Parathyroid adenoma (tissue), 2 donors: ENCODE measurements at regions not wholly inside any gene's neighbourhood (a gene's known extent, or its start where the extent isn't known, plus 50 kb on each side); places are given as distances from the start of the nearest gene placed in this dataset.

Experiments used
- H2AFZ ChIP-seq: fragments of 300-600 bp; sonication (generic); one replicate; pipeline ENCODE4 v1.7.0; 2017; ENCODE audit warnings: antibody characterized with exemption, mild to moderate bottlenecking
- H3K27ac ChIP-seq: fragments of 300-600 bp; sonication (generic); one replicate; pipeline ENCODE4 v1.7.0; 2017
- H3K27me3 ChIP-seq: fragments of 300-600 bp; sonication (generic); one replicate; pipeline ENCODE4 v1.7.0; 2017; ENCODE audit warnings: low read length; ENCODE audit not compliant: control insufficient read depth, insufficient read depth
- H3K36me3 ChIP-seq: fragments of 300-600 bp; sonication (generic); one replicate; pipeline ENCODE4 v1.7.0; 2017; ENCODE audit warnings: low read length; ENCODE audit not compliant: control insufficient read depth, insufficient read depth
- H3K4me1 ChIP-seq: fragments of 300-600 bp; sonication (generic); one replicate; pipeline ENCODE4 v1.7.0; 2017; ENCODE audit warnings: control low read depth
- H3K4me2 ChIP-seq: fragments of 300-600 bp; sonication (generic); one replicate; pipeline ENCODE4 v1.7.0; 2017; ENCODE audit warnings: low read length
- H3K4me3 ChIP-seq: fragments of 300-600 bp; sonication (generic); one replicate; pipeline ENCODE4 v1.7.0; 2017; ENCODE audit warnings: low read depth, low read length
- H3K79me2 ChIP-seq: fragments of 300-600 bp; sonication (generic); one replicate; pipeline ENCODE4 v1.7.0; 2017; ENCODE audit warnings: control low read depth
- H3K9ac ChIP-seq: fragments of 300-600 bp; sonication (generic); one replicate; pipeline ENCODE4 v1.7.0; 2017; ENCODE audit warnings: mild to moderate bottlenecking
- H3K9me3 ChIP-seq: fragments of 300-600 bp; sonication (generic); one replicate; pipeline ENCODE4 v1.7.0; 2017; ENCODE audit warnings: low read length; ENCODE audit not compliant: control insufficient read depth
- TF ChIP-seq, protein P1 (sequence below): fragments of 300-600 bp; sonication (generic); IDR thresholded peaks from one replicate; pipeline ENCODE4 v1.7.0; 2017; ENCODE audit warnings: antibody characterized with exemption, mild to moderate bottlenecking
- donor health status: primary hyperparathyroidism.

DNA sequence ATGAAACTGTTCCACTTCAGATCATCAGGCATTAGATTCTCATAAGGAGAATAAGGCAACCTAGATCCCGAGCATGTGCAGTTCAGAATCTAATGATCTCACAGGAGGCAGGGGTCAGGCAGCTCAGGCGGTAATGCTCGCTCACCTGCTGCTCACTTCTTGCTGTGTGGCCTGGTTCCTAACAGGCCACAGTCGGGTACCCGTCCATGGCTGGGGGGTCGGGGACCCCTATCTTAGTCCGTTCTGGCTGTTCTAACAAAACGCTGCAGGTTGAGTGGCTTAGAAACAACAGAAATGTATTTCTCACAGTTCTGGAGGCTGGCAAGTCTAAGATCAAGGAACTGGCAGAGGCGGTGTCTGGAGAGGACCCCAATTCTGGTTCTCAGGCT is 79.2 kb downstream of the ASB1 start:
- Histone ChIP-seq H3K27ac (no peak overlapping the region), H3K9me3 (no peaks in the 10 kb centered on the region), H3K4me3 (no peak overlapping the region), H3K36me3 (no peaks in the 10 kb centered on the region), H3K4me2 (no peak overlapping the region), H3K9ac (no peak overlapping the region), H3K4me1 (no peaks in the 10 kb centered on the region), H2AFZ (no peak overlapping the region), H3K79me2 (no peaks in the 10 kb centered on the region), H3K27me3 (no peaks in the 10 kb centered on the region)
- TF ChIP-seq, protein P1, sequence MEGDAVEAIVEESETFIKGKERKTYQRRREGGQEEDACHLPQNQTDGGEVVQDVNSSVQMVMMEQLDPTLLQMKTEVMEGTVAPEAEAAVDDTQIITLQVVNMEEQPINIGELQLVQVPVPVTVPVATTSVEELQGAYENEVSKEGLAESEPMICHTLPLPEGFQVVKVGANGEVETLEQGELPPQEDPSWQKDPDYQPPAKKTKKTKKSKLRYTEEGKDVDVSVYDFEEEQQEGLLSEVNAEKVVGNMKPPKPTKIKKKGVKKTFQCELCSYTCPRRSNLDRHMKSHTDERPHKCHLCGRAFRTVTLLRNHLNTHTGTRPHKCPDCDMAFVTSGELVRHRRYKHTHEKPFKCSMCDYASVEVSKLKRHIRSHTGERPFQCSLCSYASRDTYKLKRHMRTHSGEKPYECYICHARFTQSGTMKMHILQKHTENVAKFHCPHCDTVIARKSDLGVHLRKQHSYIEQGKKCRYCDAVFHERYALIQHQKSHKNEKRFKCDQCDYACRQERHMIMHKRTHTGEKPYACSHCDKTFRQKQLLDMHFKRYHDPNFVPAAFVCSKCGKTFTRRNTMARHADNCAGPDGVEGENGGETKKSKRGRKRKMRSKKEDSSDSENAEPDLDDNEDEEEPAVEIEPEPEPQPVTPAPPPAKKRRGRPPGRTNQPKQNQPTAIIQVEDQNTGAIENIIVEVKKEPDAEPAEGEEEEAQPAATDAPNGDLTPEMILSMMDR = no peak

DNA sequence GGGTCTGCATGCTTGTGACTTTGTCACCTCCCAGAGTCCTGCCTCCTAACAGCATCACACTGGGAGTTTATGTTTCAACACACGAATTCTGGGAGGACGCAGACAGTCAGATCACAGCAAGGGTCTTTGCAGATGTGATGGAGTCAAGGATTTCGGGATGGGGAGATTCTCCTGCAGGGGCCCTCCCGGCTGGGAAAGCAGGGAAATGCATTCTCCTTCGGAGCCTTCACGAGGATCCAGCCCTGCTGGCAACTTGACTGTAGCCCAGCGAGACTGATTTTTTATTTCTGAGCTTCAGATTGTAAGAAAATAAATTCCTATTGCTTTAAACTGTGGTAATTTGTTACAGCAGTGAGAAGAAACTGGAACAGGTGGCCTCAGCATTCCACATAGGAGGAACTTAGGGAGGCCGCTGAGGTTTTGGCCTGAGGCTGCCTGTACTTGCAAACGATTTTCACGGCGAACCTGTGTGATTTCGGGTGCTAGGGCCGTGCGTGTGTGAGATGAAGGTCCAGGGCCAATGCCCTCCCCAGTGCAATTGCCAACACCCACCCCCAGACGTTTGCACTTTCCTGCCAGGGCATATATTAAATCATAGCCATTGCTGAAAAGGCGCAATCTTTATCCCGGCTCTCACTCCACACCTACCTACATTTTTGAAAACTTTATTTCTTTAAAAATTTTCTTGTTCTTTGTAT is 79.8 kb downstream of the ASB1 start:
- Histone ChIP-seq H3K4me3 (no peak overlapping the region), H3K4me2 (no peak overlapping the region), H3K79me2 (no peaks in the 10 kb centered on the region), H3K27me3 (no peaks in the 10 kb centered on the region), H3K9ac (no peak overlapping the region), H3K27ac (no peak overlapping the region), H2AFZ (no peak overlapping the region), H3K4me1 (no peaks in the 10 kb centered on the region), H3K36me3 (no peaks in the 10 kb centered on the region), H3K9me3 (no peaks in the 10 kb centered on the region)
- TF ChIP-seq, protein P1 = no peak

DNA sequence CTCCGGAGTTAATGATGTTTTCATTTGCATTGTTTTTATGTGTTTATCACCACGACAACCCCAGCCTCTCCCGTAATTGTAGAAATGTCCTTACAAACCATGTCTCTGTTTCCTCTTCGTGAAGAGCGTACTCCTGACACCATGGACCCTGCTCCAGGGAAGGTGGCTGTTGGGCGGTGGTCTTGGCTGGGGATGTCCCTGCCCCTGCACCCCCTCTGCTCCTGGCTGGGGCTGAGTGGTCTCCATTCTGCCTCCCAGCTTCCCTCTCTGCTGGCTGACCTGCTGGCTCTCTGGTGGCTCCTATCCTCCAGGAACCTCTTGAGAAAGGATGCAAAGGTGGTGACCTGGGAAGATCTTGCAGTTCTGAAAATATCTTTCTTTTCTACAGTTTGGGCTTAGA is 81.1 kb downstream of the ASB1 start:
- Histone ChIP-seq H3K4me2 (no peak overlapping the region), H3K4me1 (no peaks in the 10 kb centered on the region), H3K79me2 (no peaks in the 10 kb centered on the region), H3K9ac (no peak overlapping the region), H3K36me3 (no peaks in the 10 kb centered on the region), H3K9me3 (no peaks in the 10 kb centered on the region), H2AFZ (no peak overlapping the region), H3K4me3 (no peak overlapping the region), H3K27me3 (no peaks in the 10 kb centered on the region), H3K27ac (no peak overlapping the region)
- TF ChIP-seq, protein P1 = no peak

DNA sequence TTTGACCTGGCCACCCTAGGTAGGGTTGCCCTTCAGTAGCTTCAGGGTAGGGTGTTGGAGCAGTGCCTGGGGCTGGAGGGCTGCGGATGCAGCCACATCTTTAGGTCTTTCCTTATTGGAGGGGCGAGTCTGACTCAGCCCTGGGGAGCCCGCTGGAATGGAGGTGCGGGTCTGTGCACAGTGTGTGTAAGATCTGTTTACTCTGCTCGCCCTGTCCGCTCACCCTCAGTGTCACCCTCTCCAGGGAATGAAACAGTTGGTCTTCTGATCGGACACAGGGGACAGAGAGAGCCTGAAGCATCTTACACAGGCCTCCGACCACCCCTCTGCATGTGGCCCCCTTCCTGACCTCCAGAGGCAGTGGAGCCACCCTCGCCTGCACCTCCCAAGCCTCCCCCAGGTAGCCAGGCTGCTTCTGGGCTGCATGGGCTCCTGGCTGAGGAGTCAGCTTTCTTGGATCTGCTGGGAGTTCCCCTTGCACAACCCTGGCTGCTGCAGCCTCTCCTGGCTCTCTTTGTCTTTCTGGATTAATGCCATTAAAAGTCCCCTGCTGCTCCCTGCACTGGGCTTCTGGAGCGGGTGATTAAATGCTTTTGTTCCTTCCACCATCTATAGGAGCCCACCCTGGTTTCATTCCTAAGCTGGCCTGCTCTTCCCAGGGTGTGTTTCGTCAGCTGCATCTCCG is 82.6 kb downstream of the ASB1 start:
- Histone ChIP-seq H3K36me3 (no peaks in the 10 kb centered on the region), H2AFZ (no peak overlapping the region), H3K4me2 (no peak overlapping the region), H3K9ac (no peak overlapping the region), H3K27ac (no peak overlapping the region), H3K4me3 (no peak overlapping the region), H3K79me2 (no peaks in the 10 kb centered on the region), H3K4me1 (no peaks in the 10 kb centered on the region), H3K9me3 (no peaks in the 10 kb centered on the region), H3K27me3 (no peaks in the 10 kb centered on the region)
- TF ChIP-seq, protein P1 = no peak

DNA sequence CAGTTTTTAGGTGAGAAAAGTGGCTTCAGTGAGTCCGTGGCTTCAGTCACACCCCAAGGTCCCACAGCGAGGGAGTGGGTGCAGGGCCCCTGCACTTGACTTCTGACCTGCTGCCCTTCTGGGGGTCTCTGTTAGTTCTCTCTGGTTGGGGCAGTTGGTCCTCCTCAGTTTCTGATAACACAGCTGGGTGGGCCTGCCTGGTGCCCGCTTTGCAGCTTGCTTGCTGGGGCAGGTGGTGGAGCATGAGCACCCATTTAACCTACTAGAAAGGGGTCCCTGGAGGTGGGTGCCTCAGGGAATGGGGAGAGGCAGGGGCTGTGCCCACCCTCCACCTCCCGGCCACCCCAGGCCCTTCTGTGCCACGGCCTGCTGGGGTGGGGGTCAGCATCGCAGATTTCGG is 83.2 kb downstream of the ASB1 start:
- Histone ChIP-seq H3K4me3 (no peak overlapping the region), H3K79me2 (no peaks in the 10 kb centered on the region), H3K4me1 (no peaks in the 10 kb centered on the region), H2AFZ (no peak overlapping the region), H3K9me3 (no peaks in the 10 kb centered on the region), H3K27ac (no peak overlapping the region), H3K27me3 (no peaks in the 10 kb centered on the region), H3K9ac (no peak overlapping the region), H3K36me3 (no peaks in the 10 kb centered on the region), H3K4me2 (no peak overlapping the region)
- TF ChIP-seq, protein P1 = no peak
